H1 (cell line): ENCODE measurements at regions not wholly inside any gene's neighbourhood (a gene's known extent, or its start where the extent isn't known, plus 50 kb on each side); places are given as distances from the start of the nearest gene placed in this dataset.

Source experiments
- CTCF ChIA-PET: fragments of 300-600 bp; sonication (Branson Sonifier 250); formaldehyde crosslinking; loops from one replicate; lab custom pipeline; 2021; ENCODE audit not compliant: partially characterized antibody; lab: Charles Lee
- POLR2A ChIA-PET: fragments of 300-600 bp; sonication (Branson Sonifier 250); formaldehyde crosslinking; loops from one replicate; lab custom pipeline; 2021; ENCODE audit warnings: inconsistent platforms; ENCODE audit not compliant: partially characterized antibody; lab: Charles Lee
- DNase-seq, 2 experiments: peaks; one replicate each; pipeline versions ENCODE4 v3.0.0 to v3.0.0-alpha.2; 2010 to 2022; ENCODE audit warnings: low spot score in 2 of 2, low read depth in 1 of 2, mixed read lengths in 1 of 2
- FAIRE-seq: peaks from 2 replicates; lab custom pipeline; 2011; peaks lifted over from hg19 to GRCh38; lab: Jason Lieb, UNC
- H2AFZ ChIP-seq: 2 replicates; pipeline ENCODE4 v1.8.1; 2012; ENCODE audit warnings: low read length, inconsistent platforms
- H2AK5ac ChIP-seq: 2 replicates; pipeline ENCODE4 v1.6.1; 2013; ENCODE audit warnings: low read depth, low read length
- H2BK120ac ChIP-seq: replicated peaks from 2 replicates; pipeline ENCODE3; 2013; ENCODE audit warnings: low read depth, low read length, inconsistent platforms
- H2BK12ac ChIP-seq: 2 replicates; pipeline ENCODE4 v1.6.1; 2013; ENCODE audit warnings: low read depth, low read length
- H2BK15ac ChIP-seq: 2 replicates; pipeline ENCODE4 v1.6.1; 2013; ENCODE audit warnings: low read length
- H2BK20ac ChIP-seq: 2 replicates; pipeline ENCODE4 v1.6.1; 2013; ENCODE audit warnings: low read length
- H2BK5ac ChIP-seq: 2 replicates; pipeline ENCODE4 v1.6.1; 2013; ENCODE audit warnings: low read depth, low read length
- H3K14ac ChIP-seq: 2 replicates; pipeline ENCODE4 v1.6.1; 2013; ENCODE audit warnings: inconsistent platforms; ENCODE audit not compliant: insufficient read length
- H3K18ac ChIP-seq: 2 replicates; pipeline ENCODE4 v1.6.1; 2013; ENCODE audit warnings: low read length; ENCODE audit errors: extremely low read depth
- H3K23ac ChIP-seq: 2 replicates; pipeline ENCODE4 v1.6.1; 2013; ENCODE audit warnings: inconsistent platforms; ENCODE audit not compliant: insufficient read length
- H3K23me2 ChIP-seq: 2 replicates; pipeline ENCODE4 v1.6.1; 2013; ENCODE audit warnings: low read depth, low read length
- H3K27ac ChIP-seq: 2 replicates; pipeline ENCODE4 v1.6.1; 2011; ENCODE audit warnings: low read depth, low read length, inconsistent platforms
- H3K27me3 ChIP-seq, 4 experiments: replicated peaks in 1 of 4; 1 replicate in 1 of 4; 2 replicates in 3 of 4; pipeline versions ENCODE4 v1.6.1 to v1.8.1; 2011 to 2013; ENCODE audit warnings: low read length in 3 of 4, mild to moderate bottlenecking in 3 of 4, inconsistent platforms in 2 of 4, mixed read lengths in 2 of 4, moderate library complexity in 1 of 4; ENCODE audit not compliant: control insufficient read depth in 3 of 4, insufficient read depth in 3 of 4; ENCODE audit errors: extremely low read depth in 1 of 4
- H3K36me3 ChIP-seq, 4 experiments: 2 replicates each; pipeline versions ENCODE4 v1.6.1 to v1.8.1; 2011 to 2013; ENCODE audit warnings: mild to moderate bottlenecking in 4 of 4, low read length in 3 of 4, moderate library complexity in 2 of 4, control low read depth in 1 of 4, inconsistent platforms in 1 of 4; ENCODE audit not compliant: insufficient read depth in 4 of 4, control insufficient read depth in 2 of 4
- H3K4ac ChIP-seq: replicated peaks from 2 replicates; pipeline ENCODE3; 2013; ENCODE audit warnings: low read length, low read depth, mixed read lengths, inconsistent platforms; ENCODE audit not compliant: insufficient read length
- H3K4me1 ChIP-seq, 4 experiments: replicated peaks in 1 of 4; 1 replicate in 1 of 4; 2 replicates in 3 of 4; pipeline versions ENCODE4 v1.6.1 to v1.8.1; 2011 to 2013; ENCODE audit warnings: low read length in 3 of 4, inconsistent platforms in 2 of 4, mixed read lengths in 1 of 4; ENCODE audit not compliant: insufficient read depth in 4 of 4, control insufficient read depth in 3 of 4
- H3K4me2 ChIP-seq, 2 experiments: 2 replicates each; pipeline versions ENCODE4 v1.6.1 to v1.8.1; 2011 to 2013; ENCODE audit warnings: low read depth in 2 of 2, low read length in 2 of 2, control low read depth in 1 of 2, inconsistent platforms in 1 of 2, mild to moderate bottlenecking in 1 of 2; ENCODE audit not compliant: insufficient read depth in 1 of 2
- H3K4me3 ChIP-seq, 4 experiments: fragments of 200-600, 300-600 bp in 1 of 4; sonication (generic), shearing (Covaris generic), sonication (Bioruptor Twin) in 1 of 4; 2 replicates each; pipeline versions ENCODE4 v1.5.1 to v1.8.1; 2011 to 2016; ENCODE audit warnings: low read length in 4 of 4, low read depth in 3 of 4, control low read depth in 2 of 4, inconsistent platforms in 2 of 4, mild to moderate bottlenecking in 2 of 4, mixed read lengths in 1 of 4, moderate library complexity in 1 of 4; ENCODE audit not compliant: insufficient read depth in 2 of 4; ENCODE audit errors: extremely low read depth in 1 of 4
- H3K56ac ChIP-seq: replicated peaks from 2 replicates; pipeline ENCODE3; 2013; ENCODE audit warnings: low read depth, mild to moderate bottlenecking, mixed read lengths, low read length, inconsistent platforms; ENCODE audit not compliant: insufficient read length
- H3K79me1 ChIP-seq: 2 replicates; pipeline ENCODE4 v1.6.1; 2013; ENCODE audit warnings: low read depth, low read length, control low read depth
- H3K79me2 ChIP-seq, 2 experiments: 2 replicates each; pipeline versions ENCODE4 v1.6.1 to v1.8.1; 2012 to 2013; ENCODE audit warnings: low read length in 2 of 2, mild to moderate bottlenecking in 2 of 2, inconsistent platforms in 1 of 2; ENCODE audit not compliant: insufficient read depth in 2 of 2, control insufficient read depth in 1 of 2
- H3K9ac ChIP-seq, 4 experiments: replicated peaks in 1 of 4; 1 replicate in 1 of 4; 2 replicates in 3 of 4; pipeline versions ENCODE4 v1.6.1 to v1.8.1; 2011 to 2013; ENCODE audit warnings: low read depth in 3 of 4, low read length in 3 of 4, control low read depth in 2 of 4, mild to moderate bottlenecking in 2 of 4, moderate library complexity in 2 of 4, inconsistent platforms in 1 of 4; ENCODE audit errors: extremely low read depth in 1 of 4
- H3K9me3 ChIP-seq, 2 experiments: 2 replicates each; pipeline versions ENCODE4 v1.6.1 to v1.8.1; 2012 to 2013; ENCODE audit warnings: mild to moderate bottlenecking in 2 of 2, moderate library complexity in 2 of 2, control low read depth in 1 of 2, inconsistent platforms in 1 of 2, low read depth in 1 of 2, low read length in 1 of 2, mixed read lengths in 1 of 2; ENCODE audit not compliant: insufficient read depth in 2 of 2
- H4K20me1 ChIP-seq, 2 experiments: replicated peaks in 1 of 2; 2 replicates each; pipeline versions ENCODE3 to v1.8.1; 2011 to 2013; ENCODE audit warnings: inconsistent platforms in 2 of 2, low read length in 2 of 2, mild to moderate bottlenecking in 1 of 2; ENCODE audit not compliant: insufficient read depth in 2 of 2, control insufficient read depth in 1 of 2
- H4K5ac ChIP-seq: 2 replicates; pipeline ENCODE4 v1.6.1; 2013; ENCODE audit warnings: low read length, low read depth, mixed read lengths, inconsistent platforms; ENCODE audit not compliant: insufficient read length
- H4K8ac ChIP-seq: 2 replicates; pipeline ENCODE4 v1.8.0; 2013; ENCODE audit warnings: mild to moderate bottlenecking, moderate library complexity, low read length, inconsistent platforms; ENCODE audit not compliant: insufficient read depth; ENCODE audit errors: extremely low read depth
- H4K91ac ChIP-seq: replicated peaks from 2 replicates; pipeline ENCODE3; 2013; ENCODE audit warnings: low read length, mixed read lengths, inconsistent platforms; ENCODE audit not compliant: insufficient read length
- BCL11A ChIP-seq, 2 experiments: IDR thresholded peaks; one replicate each; pipeline ENCODE4 v1.6.1; 2011; ENCODE audit warnings: low read depth in 2 of 2, low read length in 2 of 2, mild to moderate bottlenecking in 2 of 2
- E2F6 ChIP-seq: IDR thresholded peaks from 2 replicates; pipeline ENCODE4 v1.6.1; 2012; ENCODE audit warnings: inconsistent platforms
- EGR1 ChIP-seq: IDR thresholded peaks from 2 replicates; pipeline ENCODE4 v1.6.1; 2011; ENCODE audit warnings: low read depth, low read length, borderline replicate concordance
- EZH2 ChIP-seq: fragments of 200-600 bp; sonication (generic); IDR thresholded peaks from 2 replicates; pipeline ENCODE4 v1.7.1; 2012; ENCODE audit warnings: low read depth, mild to moderate bottlenecking, moderate library complexity, low read length, inconsistent platforms; ENCODE audit not compliant: severe bottlenecking
- GTF2F1 ChIP-seq: IDR thresholded peaks from 2 replicates; pipeline ENCODE4 v1.6.1; 2012; ENCODE audit warnings: low read depth, low read length, improper control_type of control experiment, borderline replicate concordance
- KDM5A ChIP-seq: fragments of 200-600 bp; IDR thresholded peaks from 2 replicates; pipeline ENCODE4 v1.7.1; 2012; ENCODE audit warnings: mild to moderate bottlenecking, low read length, inconsistent platforms, mixed read lengths
- POLR2A ChIP-seq, 2 experiments: IDR thresholded peaks; 1 replicate in 1 of 2; 2 replicates in 1 of 2; pipeline ENCODE4 v1.6.1; 2011; ENCODE audit warnings: low read depth in 2 of 2, low read length in 2 of 2, mild to moderate bottlenecking in 2 of 2; ENCODE audit errors: control extremely low read depth in 1 of 2
- RXRA ChIP-seq: IDR thresholded peaks from 2 replicates; pipeline ENCODE4 v1.6.1; 2011; ENCODE audit warnings: low read depth, mild to moderate bottlenecking, low read length, moderate library complexity; ENCODE audit not compliant: insufficient read depth
- SUZ12 ChIP-seq: fragments of 200-600 bp; sonication (generic); IDR thresholded peaks from 2 replicates; pipeline ENCODE4 v1.6.1; 2012; ENCODE audit warnings: mild to moderate bottlenecking, inconsistent platforms, low read length, moderate library complexity, mixed read lengths
- TAF1 ChIP-seq: IDR thresholded peaks from 2 replicates; pipeline ENCODE4 v1.6.1; 2011; ENCODE audit warnings: mild to moderate bottlenecking, low read depth, low read length
- TCF12 ChIP-seq: IDR thresholded peaks from 2 replicates; pipeline ENCODE4 v1.6.1; 2011; ENCODE audit warnings: low read depth, mild to moderate bottlenecking, low read length
- ZNF274 ChIP-seq: IDR thresholded peaks from 2 replicates; pipeline ENCODE4 v1.7.0; 2012; ENCODE audit warnings: low read length, borderline replicate concordance; ENCODE audit errors: extremely low read depth
- WGBS, 2 experiments: shearing (Covaris generic) in 1 of 2; methylation state at CpG; one replicate each; pipeline versions ENCODE4 v1.1.6 to v1.1.7; 2013 to 2015; ENCODE audit warnings: low lambda C conversion rate in 2 of 2, mixed read lengths in 2 of 2, inconsistent platforms in 1 of 2, low coverage in 1 of 2, missing lambda C conversion rate in 1 of 2; ENCODE audit not compliant: insufficient replicate concordance in 2 of 2, insufficient coverage in 1 of 2, insufficient read length in 1 of 2; ENCODE audit errors: extremely low coverage in 1 of 2, missing lambda C conversion rate in 1 of 2; 5-methylcytosine and 5-hydroxymethylcytosine counted together

GRCh38 chr5:157955541-157956172 lies 96.7 kb upstream of the CLINT1 start:
- no peak overlapping the region for H4K91ac ChIP-seq
- H3K79me1 ChIP-seq: no peaks in the 10 kb centered on the region
- H3K23ac ChIP-seq: no peak overlapping the region
- ChIA-PET POLR2A (interaction anchor here (0.6 kb wide), 1 partner anchor 38 kb away, joined by 3 read pairs; no protein-coding TSS in a partner anchor), CTCF (interaction anchor here (1.0 to 2.1 kb wide), 2 partner anchors 16 to 23 kb away, joined by 3 to 6 read pairs; no protein-coding TSS in a partner anchor)
- H2BK5ac ChIP-seq: no peak overlapping the region
- TF ChIP-seq ZNF274: no peak
- TF ChIP-seq EGR1: no peak
- no peak for TF ChIP-seq POLR2A (IDR thresholded peaks at IDR 0.05; ENCODE audit: control extremely low read depth in 1 of 2, low read depth in 2 of 2, low read length in 2 of 2)
- no peak for TF ChIP-seq KDM5A
- no peak for TF ChIP-seq RXRA
- no peak for TF ChIP-seq EZH2
- no peak for TF ChIP-seq TCF12
- no peak for TF ChIP-seq E2F6
- TF ChIP-seq SUZ12: no peak
- no peak for TF ChIP-seq TAF1
- no peak for TF ChIP-seq GTF2F1
- TF ChIP-seq BCL11A (IDR thresholded peaks at IDR 0.05; ENCODE audit: low read depth in 2 of 2, low read length in 2 of 2): no peak
- H3K9me3 ChIP-seq: no peaks in the 10 kb centered on the region
- H3K23me2 ChIP-seq: no peaks in the 10 kb centered on the region
- H2AFZ ChIP-seq: no peak overlapping the region
- no peak overlapping the region for H3K9ac ChIP-seq
- no peak overlapping the region for H2BK20ac ChIP-seq
- H3K79me2 ChIP-seq: no peaks in the 10 kb centered on the region
- 80% methylated on average over 6 of the region's 6 CpGs; no CpG with 5 or more reads in 1 of the 2 experiments for whole genome bisulfite sequencing, 2 experiments
- H2BK12ac ChIP-seq: no peak overlapping the region
- no peaks in the 10 kb centered on the region for H4K20me1 ChIP-seq
- H3K56ac ChIP-seq: no peak overlapping the region
- no peak overlapping the region for H3K18ac ChIP-seq
- no peak overlapping the region for H3K4ac ChIP-seq
- H3K14ac ChIP-seq: no peak overlapping the region
- H3K4me2 ChIP-seq: no peak overlapping the region
- no peaks in the 10 kb centered on the region for H3K27me3 ChIP-seq
- DNase-seq: no peak
- H3K4me3 ChIP-seq: no peak overlapping the region
- no peak overlapping the region for H2BK15ac ChIP-seq
- FAIRE-seq: no peak
- no peaks in the 10 kb centered on the region for H3K36me3 ChIP-seq
- no peak overlapping the region for H2AK5ac ChIP-seq
- H3K4me1 ChIP-seq: no peaks in the 10 kb centered on the region; a peak in 1 of 7 replicates
- no peak overlapping the region for H4K5ac ChIP-seq
- H3K27ac ChIP-seq: no peak overlapping the region
- H2BK120ac ChIP-seq: no peak overlapping the region
- no peak overlapping the region for H4K8ac ChIP-seq
